Omental fat pad (tissue), 3 donors: ENCODE measurements at regions not wholly inside any gene's neighbourhood (a gene's known extent, or its start where the extent isn't known, plus 50 kb on each side); places are given as distances from the start of the nearest gene placed in this dataset.

Experiments used
- ATAC-seq: fragments of 150-250 bp; one replicate; pipeline ENCODE4 v1.9.1; 2016; ENCODE audit warnings: mild to moderate bottlenecking, moderate library complexity; ENCODE audit not compliant: low FRiP score
- DNase-seq: peaks from one replicate; pipeline ENCODE4 v3.0.0-alpha.2; 2019; ENCODE audit warnings: low spot score
- CTCF ChIP-seq, 3 donors: fragments of 450-650 bp; IDR thresholded peaks; one replicate each; pipeline ENCODE4 v1.5.1; 2016 to 2017; ENCODE audit warnings: antibody characterized with exemption in 3 of 3, mild to moderate bottlenecking in 3 of 3, moderate library complexity in 2 of 3

- DNase-seq (no peak), ATAC-seq (no peak)
- no peak for TF ChIP-seq CTCF (IDR thresholded peaks at IDR 0.05)
Measured at GRCh38 chr5:7207979-7208378, 188.0 kb upstream of the ADCY2 start.

GRCh38 chr5:7208938-7209337 lies 187.0 kb upstream of the ADCY2 start:
- ATAC-seq (no peak), DNase-seq (no peak)
- TF ChIP-seq CTCF (IDR thresholded peaks at IDR 0.05), result no peak

- DNase-seq (no peak), ATAC-seq (no peak)
- TF ChIP-seq CTCF (IDR thresholded peaks at IDR 0.05), result no peak
Measured at GRCh38 chr5:7209658-7210057, 186.3 kb upstream of the ADCY2 start.

- no peak for TF ChIP-seq CTCF (IDR thresholded peaks at IDR 0.05)
- DNase-seq (no peak), ATAC-seq (no peak)
Measured at GRCh38 chr5:7210549-7210948, 185.4 kb upstream of the ADCY2 start.

- DNase-seq (no peak), ATAC-seq (no peak)
- no peak for TF ChIP-seq CTCF (IDR thresholded peaks at IDR 0.05)
Measured at GRCh38 chr5:7213525-7213924, 182.4 kb upstream of the ADCY2 start.

GRCh38 chr5:7214906-7215416 lies 181.0 kb upstream of the ADCY2 start:
- no peak for ATAC-seq
- no peak for DNase-seq
- no peak for TF ChIP-seq CTCF (IDR thresholded peaks at IDR 0.05)

GRCh38 chr5:7218141-7218540 lies 177.8 kb upstream of the ADCY2 start:
- TF ChIP-seq CTCF (IDR thresholded peaks at IDR 0.05), result no peak
- no peak for ATAC-seq
- no peak for DNase-seq
